ENCODE measurements at regions not wholly inside any gene's neighbourhood (a gene's known extent, or its start where the extent isn't known, plus 50 kb on each side); places are given as distances from the start of the nearest gene placed in this dataset.

- 37% methylated on average over 12 of the region's 14 CpGs for WGBS (ENCODE audit: low lambda C conversion rate)
- no peaks in the 10 kb centered on the region for H3K79me2 ChIP-seq (ENCODE audit: insufficient read depth, low read length)
- no peaks in the 10 kb centered on the region for H4K20me1 ChIP-seq (ENCODE audit: insufficient read depth, low read length)
- TF ChIP-seq NFYB (CRISPR knock-in tag; IDR thresholded peaks at IDR 0.05) (no peak), AFF4 (CRISPR knock-in tag; IDR thresholded peaks at IDR 0.05) (no peak), SKIL (CRISPR knock-in tag; IDR thresholded peaks at IDR 0.05; ENCODE audit: borderline replicate concordance) (no peak), ZBTB40 (IDR thresholded peaks at IDR 0.05) (no peak), ZBTB40 (CRISPR knock-in tag; IDR thresholded peaks at IDR 0.05) (no peak)
- no TSS peak for BruUV-seq (replicated peaks)
- H3K27me3 ChIP-seq (ENCODE audit: control insufficient read depth in 1 of 2, insufficient read depth in 2 of 2, low read length in 2 of 2) = peaks cover 0 to 44% of the 10 kb centered on the region in 2 experiments; a peak in 4 of 5 replicates
- H3K27ac ChIP-seq (ENCODE audit: extremely low read length, insufficient read depth, low read length) = no peak overlapping the region
- CTCF ChIA-PET (ENCODE audit: low intra/inter-chr PET ratio, low total read pairs) = no interaction called here
- H3K4me1 ChIP-seq (ENCODE audit: insufficient read depth, low read length) = no peaks in the 10 kb centered on the region
- no peak overlapping the region for H3K4me2 ChIP-seq (ENCODE audit: low read depth, low read length)
- H3K4me3 ChIP-seq (replicated peaks in 1 of 3; ENCODE audit: insufficient read depth in 1 of 3, low read depth in 2 of 3, low read length in 3 of 3) = no peak overlapping the region
- in situ Hi-C loops (cut with HindIII; ENCODE audit: extremely low pct_ligation_motif_present, low pct_unique_long_range_greater_than_20kb) = no loop called here
- DNase-seq (ENCODE audit: low spot score) (no peak), FAIRE-seq (no peak), ATAC-seq (no peak)
- intact Hi-C loops (cut with micrococcal nuclease; ENCODE audit: unreplicated experiment) = no loop called here
- POLR2A ChIA-PET = no interaction called here
- H3K9ac ChIP-seq (ENCODE audit: insufficient read depth, low read depth, low read length) = no peak overlapping the region
- no peaks in the 10 kb centered on the region for H3K36me3 ChIP-seq (replicated peaks in 1 of 2; ENCODE audit: control insufficient read depth in 1 of 2, insufficient read depth in 2 of 2, low read length in 2 of 2)
- no peaks in the 10 kb centered on the region for H3K9me3 ChIP-seq (ENCODE audit: low read length)
- no peak overlapping the region for H2AFZ ChIP-seq (ENCODE audit: low read length)
Observed at GRCh38 chr22:47381240-47381639, 618.8 kb downstream of the TBC1D22A start.

Measured in HepG2 (cell line).